NB4 (cell line): ENCODE measurements at regions not wholly inside any gene's neighbourhood (a gene's known extent, or its start where the extent isn't known, plus 50 kb on each side); places are given as distances from the start of the nearest gene placed in this dataset.

ENCODE experiments used
- DNase-seq: peaks from one replicate; pipeline ENCODE4 v3.0.0; 2010; ENCODE audit warnings: low read depth
- H3K4me3 ChIP-seq: one replicate; pipeline ENCODE4 v1.5.1; 2011; ENCODE audit warnings: mild to moderate bottlenecking, low read depth, low read length, moderate library complexity
- CTCF ChIP-seq: IDR thresholded peaks from one replicate; pipeline ENCODE4 v1.5.1; 2012; ENCODE audit warnings: low read depth, low read length
- MAX ChIP-seq: IDR thresholded peaks from 2 replicates; pipeline ENCODE4 v1.6.1; 2011; ENCODE audit warnings: low read depth, low read length
- MYC ChIP-seq: IDR thresholded peaks from 2 replicates; pipeline ENCODE4 v1.6.1; 2011; ENCODE audit warnings: low read depth, low read length
- POLR2A ChIP-seq: IDR thresholded peaks from 2 replicates; pipeline ENCODE4 v1.6.1; 2011; ENCODE audit warnings: mild to moderate bottlenecking; ENCODE audit not compliant: insufficient read length; ENCODE audit errors: extremely low read depth

- TF ChIP-seq MYC: no peak
- TF ChIP-seq POLR2A: no peak
- TF ChIP-seq CTCF: no peak
- TF ChIP-seq MAX: no peak
- no peak for DNase-seq
- no peak overlapping the region for H3K4me3 ChIP-seq
Measured at GRCh38 chr11:127816962-127817361, 770.4 kb downstream of the ETS1 start.

- TF ChIP-seq CTCF: no peak
- TF ChIP-seq POLR2A: no peak
- no peak for TF ChIP-seq MAX
- no peak for TF ChIP-seq MYC
- no peak for DNase-seq
- no peak overlapping the region for H3K4me3 ChIP-seq
Measured at GRCh38 chr11:127815331-127815730, 772.0 kb downstream of the ETS1 start.

GRCh38 chr11:127806501-127806900 is 780.9 kb downstream of the ETS1 start:
- H3K4me3 ChIP-seq: no peak overlapping the region
- no peak for DNase-seq
- TF ChIP-seq CTCF (no peak), POLR2A (no peak), MYC (no peak), MAX (no peak)

GRCh38 chr11:127805771-127806170 is 781.6 kb downstream of the ETS1 start:
- H3K4me3 ChIP-seq: no peak overlapping the region
- TF ChIP-seq CTCF (no peak), MAX (no peak), MYC (no peak), POLR2A (no peak)
- DNase-seq: no peak

GRCh38 chr11:127804747-127805400 is 782.5 kb downstream of the ETS1 start:
- TF ChIP-seq MYC (no peak), POLR2A (no peak), MAX (no peak), CTCF (no peak)
- no peak for DNase-seq
- no peak overlapping the region for H3K4me3 ChIP-seq

GRCh38 chr11:127803755-127804154 is 783.6 kb downstream of the ETS1 start:
- no peak for DNase-seq
- H3K4me3 ChIP-seq: no peak overlapping the region
- TF ChIP-seq MYC (no peak), POLR2A (no peak), CTCF (no peak), MAX (no peak)
